Suprapubic skin (tissue), 3 donors: ENCODE measurements at regions not wholly inside any gene's neighbourhood (a gene's known extent, or its start where the extent isn't known, plus 50 kb on each side); places are given as distances from the start of the nearest gene placed in this dataset.

Source experiments
- CTCF ChIP-seq, 2 donors: fragments of 200-600 bp in 1 of 2; fragments of 450-650 bp in 1 of 2; sonication (generic) in 1 of 2; IDR thresholded peaks; one replicate each; pipeline ENCODE4 v1.5.1; 2016 to 2019; ENCODE audit warnings: antibody characterized with exemption in 2 of 2, mild to moderate bottlenecking in 1 of 2, moderate library complexity in 1 of 2
- EP300 ChIP-seq: sonication (generic); formaldehyde crosslinking; IDR thresholded peaks from one replicate; pipeline ENCODE4 v1.6.1; 2017; ENCODE audit warnings: antibody characterized with exemption
- POLR2A ChIP-seq, 2 donors: fragments of 450-650 bp; IDR thresholded peaks; one replicate each; pipeline ENCODE4 v1.6.1; 2017; ENCODE audit warnings: antibody characterized with exemption in 2 of 2, mild to moderate bottlenecking in 2 of 2, moderate library complexity in 2 of 2

GRCh38 chr9:96133321-96134021, 168.5 kb downstream of the HSD17B3 start:
- TF ChIP-seq CTCF (IDR thresholded peaks at IDR 0.05) (no peak), POLR2A (IDR thresholded peaks at IDR 0.05) (no peak), EP300 (no peak)
